Thoracic aorta (tissue), 2 donors: ENCODE measurements at regions not wholly inside any gene's neighbourhood (a gene's known extent, or its start where the extent isn't known, plus 50 kb on each side); places are given as distances from the start of the nearest gene placed in this dataset.

ENCODE experiments used
- ATAC-seq: fragments of 150-250 bp; one replicate; pipeline ENCODE4 v1.8.0; 2017; ENCODE audit warnings: low read depth; ENCODE audit not compliant: insufficient number of reproducible peaks, low FRiP score
- DNase-seq: peaks from one replicate; pipeline ENCODE4 v3.0.0-alpha.2; 2020; ENCODE audit warnings: low spot score
- H3K27ac ChIP-seq, 2 donors: fragments of 200-600 bp; sonication (generic); 1 replicate in 1 of 2; 2 replicates in 1 of 2; pipeline ENCODE4 v1.5.1; 2016; ENCODE audit warnings: mild to moderate bottlenecking in 2 of 2, moderate library complexity in 2 of 2
- H3K27me3 ChIP-seq: fragments of 200-600 bp; sonication (generic); replicated peaks from 2 replicates; pipeline ENCODE4 v1.6.0; 2016; ENCODE audit warnings: mild to moderate bottlenecking; ENCODE audit not compliant: insufficient read depth
- H3K36me3 ChIP-seq: fragments of 200-600 bp; sonication (generic); one replicate; pipeline ENCODE4 v1.5.1; 2016
- H3K4me1 ChIP-seq, 2 donors: fragments of 200-600 bp; sonication (generic); 1 replicate in 1 of 2; 2 replicates in 1 of 2; pipeline versions ENCODE4 v1.5.1 to v1.6.0; 2016; ENCODE audit warnings: low read depth in 2 of 2, mild to moderate bottlenecking in 1 of 2; ENCODE audit not compliant: control insufficient read depth in 1 of 2
- H3K4me3 ChIP-seq: fragments of 200-600 bp; sonication (generic); 2 replicates; pipeline ENCODE4 v1.5.1; 2016; ENCODE audit warnings: mild to moderate bottlenecking
- H3K9me3 ChIP-seq: fragments of 200-600 bp; sonication (generic); 2 replicates; pipeline ENCODE4 v1.5.1; 2016
- CTCF ChIP-seq: fragments of 200-600 bp; sonication (generic); IDR thresholded peaks from one replicate; pipeline ENCODE4 v1.5.1; 2019; ENCODE audit warnings: antibody characterized with exemption

- Histone ChIP-seq H3K27me3 (no peaks in the 10 kb centered on the region), H3K4me1 (no peaks in the 10 kb centered on the region), H3K9me3 (no peaks in the 10 kb centered on the region), H3K4me3 (no peak overlapping the region), H3K27ac (no peak overlapping the region), H3K36me3 (no peaks in the 10 kb centered on the region)
- no peak for ATAC-seq
- no peak for DNase-seq
- TF ChIP-seq CTCF = no peak
Observed at GRCh38 chr11:129614256-129614944, 201.2 kb upstream of the TMEM45B start.

DNA sequence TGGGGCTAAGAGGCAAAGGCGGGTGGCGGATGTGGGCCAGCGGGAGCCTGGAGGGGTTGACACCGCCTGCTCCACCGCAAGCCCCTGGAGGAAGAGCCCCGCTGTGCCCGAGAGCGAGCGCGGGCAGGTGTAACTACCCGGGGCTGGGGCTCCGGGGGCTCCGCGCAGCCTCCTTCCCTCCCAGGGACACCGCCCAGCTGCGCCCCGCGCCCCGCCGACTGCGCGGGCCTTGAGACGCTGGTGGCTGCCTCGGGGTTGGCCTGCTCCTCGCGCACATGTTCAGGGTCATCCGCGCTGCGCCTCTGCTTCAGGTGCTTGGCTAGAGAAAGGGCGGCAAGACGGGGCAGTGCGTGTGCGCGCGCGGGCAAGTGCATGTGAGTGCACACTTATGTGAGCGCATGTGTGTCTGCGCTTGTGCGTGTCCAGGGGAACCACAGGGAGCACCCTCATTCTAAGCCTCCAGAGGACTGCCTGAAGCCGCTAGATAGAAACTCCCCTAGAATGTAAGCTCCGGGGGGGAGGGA, 197.5 kb upstream of the TMEM45B start:
- no peak overlapping the region for H3K4me3 ChIP-seq
- H3K9me3 ChIP-seq = no peaks in the 10 kb centered on the region
- no peaks in the 10 kb centered on the region for H3K4me1 ChIP-seq
- ATAC-seq (no peak), DNase-seq (no peak)
- TF ChIP-seq CTCF = no peak
- no peaks in the 10 kb centered on the region for H3K27me3 ChIP-seq
- H3K27ac ChIP-seq = no peak overlapping the region
- H3K36me3 ChIP-seq = no peaks in the 10 kb centered on the region

GRCh38 chr11:129620237-129621104, 195.2 kb upstream of the TMEM45B start:
- TF ChIP-seq CTCF = no peak
- Histone ChIP-seq H3K4me1 (no peaks in the 10 kb centered on the region), H3K9me3 (no peaks in the 10 kb centered on the region), H3K27me3 (no peaks in the 10 kb centered on the region), H3K36me3 (no peaks in the 10 kb centered on the region), H3K4me3 (no peak overlapping the region), H3K27ac (no peak overlapping the region)
- ATAC-seq = no peak
- no peak for DNase-seq

DNA sequence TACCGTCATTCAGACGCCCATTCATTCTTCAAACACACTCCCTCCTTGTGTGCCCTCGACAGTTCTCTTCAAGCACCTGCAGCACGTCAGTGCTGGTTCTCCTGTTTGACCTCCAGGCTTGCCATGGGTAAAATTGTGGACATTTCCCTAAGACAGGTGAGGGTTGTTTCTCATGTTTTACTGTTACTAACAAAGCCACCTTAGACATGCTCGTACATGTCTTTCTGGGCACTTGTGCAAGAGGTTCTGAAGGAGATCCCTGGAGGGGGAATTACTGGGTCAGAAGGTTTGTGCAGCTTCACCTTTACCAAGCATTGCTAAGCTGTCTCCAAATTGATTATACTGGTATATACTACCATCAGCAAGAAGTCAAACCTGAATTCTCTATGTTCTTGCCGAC, 189.7 kb upstream of the TMEM45B start:
- no peak for ATAC-seq

More for the DNA sequence above, 189.7 kb upstream of the TMEM45B start:
- Histone ChIP-seq H3K4me3 (no peak overlapping the region), H3K9me3 (no peaks in the 10 kb centered on the region), H3K27ac (no peak overlapping the region), H3K36me3 (no peaks in the 10 kb centered on the region), H3K4me1 (no peaks in the 10 kb centered on the region), H3K27me3 (no peaks in the 10 kb centered on the region)
- no peak for TF ChIP-seq CTCF
- DNase-seq = no peak
